GM18951 (cell line): ENCODE measurements at regions not wholly inside any gene's neighbourhood (a gene's known extent, or its start where the extent isn't known, plus 50 kb on each side); places are given as distances from the start of the nearest gene placed in this dataset.

Source experiments
- POLR2A ChIP-seq: IDR thresholded peaks from 4 replicates; pipeline ENCODE4 v1.6.1; 2011; ENCODE audit warnings: mild to moderate bottlenecking; ENCODE audit not compliant: insufficient read length, insufficient read depth; ENCODE audit errors: extremely low read depth
- in situ Hi-C: fragments of 300-500 bp; cut with MboI; formaldehyde crosslinking; loops from one replicate; pipeline ENCODE4 v1.12.0; 2022; ENCODE audit warnings: low sequenced_read_pairs, mixed read lengths, inconsistent platforms; ENCODE audit not compliant: unreplicated experiment

- in situ Hi-C loops: no loop called here
- no peak for TF ChIP-seq POLR2A
These were observed 127.2 kb downstream of the FOXD2 start for GRCh38 chr1:47565092-47565491.

DNA sequence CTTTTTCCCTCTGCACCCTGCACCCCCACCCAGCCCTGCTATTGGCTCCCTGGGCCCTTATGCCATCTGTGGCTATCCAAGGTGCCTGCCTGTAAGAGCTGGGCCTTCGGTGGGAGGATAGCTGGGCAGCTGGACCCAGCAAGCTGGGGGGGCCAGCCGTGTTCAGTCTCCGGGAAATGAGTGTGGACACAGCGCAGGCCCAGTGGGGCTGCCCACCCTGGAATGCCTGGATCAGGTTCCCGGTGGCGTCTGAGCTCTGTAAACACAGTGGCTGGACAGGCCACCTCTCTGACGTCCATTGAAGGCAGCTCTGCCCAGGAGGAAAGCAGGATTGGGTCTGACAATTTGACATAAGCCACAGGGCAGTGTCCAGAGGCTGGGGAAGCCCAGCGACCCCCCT is 127.8 kb downstream of the FOXD2 start:
- TF ChIP-seq POLR2A: no peak
- in situ Hi-C loops: no loop called here

GRCh38 chr1:47568763-47569162 is 130.9 kb downstream of the FOXD2 start:
- no peak for TF ChIP-seq POLR2A
- in situ Hi-C loops: no loop called here

DNA sequence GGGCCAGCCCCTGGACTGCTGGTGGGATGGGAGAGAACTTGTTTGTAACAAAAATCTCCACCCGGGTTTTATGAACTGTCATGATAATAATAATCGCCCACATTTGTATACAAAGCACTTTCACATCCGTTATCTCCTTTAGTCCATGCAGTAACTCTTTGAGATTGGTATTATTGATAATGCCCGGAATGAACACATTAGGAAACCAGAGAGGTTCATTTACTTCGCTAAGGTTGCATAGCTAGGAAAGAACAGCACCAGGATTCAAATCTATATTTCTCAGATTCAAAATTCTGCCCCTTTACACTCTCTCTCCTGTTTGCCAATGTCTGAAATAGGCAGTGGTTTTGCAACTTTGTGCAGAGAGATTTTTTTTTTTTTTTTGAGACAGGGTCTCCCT is 131.4 kb downstream of the FOXD2 start:
- no peak for TF ChIP-seq POLR2A
- in situ Hi-C loops: no loop called here

DNA sequence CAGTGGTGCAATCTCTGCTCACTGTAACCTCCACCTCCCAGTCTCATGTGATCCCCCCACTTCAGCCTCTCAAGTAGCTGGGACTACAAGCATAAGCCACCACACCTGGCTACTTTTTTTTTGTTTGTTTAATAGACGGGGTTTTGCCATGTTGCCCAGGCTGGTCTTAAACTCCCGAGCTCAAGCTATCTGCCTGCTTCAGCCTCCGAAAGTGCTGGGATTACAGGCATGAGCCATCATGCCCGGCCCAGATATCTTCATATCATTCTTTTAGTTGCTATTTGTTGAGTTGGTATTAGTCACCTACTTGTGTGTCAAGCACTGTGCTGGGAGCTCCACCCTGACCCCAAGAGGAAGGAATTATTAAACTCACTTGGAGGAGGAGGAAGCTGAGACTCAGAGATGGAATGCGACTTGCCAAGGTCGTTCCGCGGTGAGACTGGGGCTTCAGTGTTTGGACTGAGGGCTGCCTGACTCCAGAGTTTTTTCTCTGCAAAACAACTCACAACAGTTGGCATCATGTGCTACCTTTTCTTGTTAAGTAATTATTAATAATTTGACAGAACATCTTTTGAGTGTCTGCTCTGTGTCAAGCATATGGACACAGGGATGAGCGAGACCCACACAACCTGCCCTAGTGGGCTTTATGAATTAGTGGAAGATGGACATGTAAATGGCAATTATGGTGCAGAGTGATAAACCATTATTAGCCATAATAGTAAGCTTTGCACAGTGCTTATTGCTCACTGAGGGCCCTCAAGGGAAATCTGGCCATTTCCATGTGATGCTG is 132.0 kb downstream of the FOXD2 start:
- TF ChIP-seq POLR2A: no peak
- in situ Hi-C loops: no loop called here

DNA sequence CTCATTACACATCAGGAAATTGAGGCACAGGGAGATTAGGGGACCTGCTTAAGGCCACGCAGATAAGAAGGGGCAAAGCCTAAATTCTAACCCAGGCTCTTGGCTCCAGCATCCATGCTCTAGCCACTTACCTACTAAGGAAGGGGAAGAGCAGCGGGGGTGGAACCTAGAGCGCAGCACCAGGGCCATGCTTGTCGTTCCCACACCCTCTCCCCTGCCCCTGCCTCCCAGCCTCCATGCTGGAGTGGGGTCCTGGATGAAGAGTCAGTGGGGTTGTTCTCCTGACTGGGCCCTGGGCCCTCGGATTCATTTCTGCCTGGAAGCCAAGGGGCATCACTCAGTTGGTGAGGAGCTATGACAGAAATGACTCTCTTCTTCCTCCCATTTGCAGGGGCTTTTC is 133.3 kb downstream of the FOXD2 start:
- no peak for TF ChIP-seq POLR2A
- in situ Hi-C loops: no loop called here

DNA sequence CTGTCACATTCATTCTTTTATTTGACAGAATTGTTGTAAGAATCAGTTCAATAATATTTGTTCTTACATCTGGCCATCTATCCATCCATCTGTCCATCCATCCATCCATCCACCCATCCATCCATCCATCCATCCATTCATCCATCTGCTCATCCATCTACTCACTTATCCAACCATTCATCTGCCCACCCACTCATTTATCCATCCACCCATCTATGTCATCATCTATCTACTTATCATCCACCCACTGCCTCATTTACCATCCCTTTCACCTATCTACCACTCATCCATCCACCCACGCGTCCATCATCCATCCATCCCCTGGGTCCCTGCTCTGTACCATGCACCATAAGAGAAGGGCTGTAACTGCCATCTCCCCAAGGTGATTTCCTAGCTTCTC is 134.1 kb downstream of the FOXD2 start:
- no peak for TF ChIP-seq POLR2A
- in situ Hi-C loops: no loop called here

- in situ Hi-C loops: no loop called here
- no peak for TF ChIP-seq POLR2A
These were observed 135.0 kb downstream of the FOXD2 start for GRCh38 chr1:47572731-47573430.

GRCh38 chr1:47574451-47575165 is 136.8 kb downstream of the FOXD2 start:
- in situ Hi-C loops: no loop called here
- no peak for TF ChIP-seq POLR2A

GRCh38 chr1:47575855-47576757 is 138.3 kb downstream of the FOXD2 start:
- TF ChIP-seq POLR2A: no peak
- in situ Hi-C loops: no loop called here

- TF ChIP-seq POLR2A: no peak
- in situ Hi-C loops: no loop called here
These were observed 138.9 kb downstream of the FOXD2 start for GRCh38 chr1:47576758-47577115.

- in situ Hi-C loops: no loop called here
- no peak for TF ChIP-seq POLR2A
These were observed 139.6 kb downstream of the FOXD2 start for GRCh38 chr1:47577303-47578025.
